Fibroblast of pulmonary artery (primary cell): ENCODE measurements at regions not wholly inside any gene's neighbourhood (a gene's known extent, or its start where the extent isn't known, plus 50 kb on each side); places are given as distances from the start of the nearest gene placed in this dataset.

Experiments
- DNase-seq: peaks from one replicate; pipeline ENCODE4 v3.0.0-alpha.2; 2010; ENCODE audit warnings: low read depth
- H3K4me3 ChIP-seq: replicated peaks from 2 replicates; pipeline ENCODE4 v1.5.1; 2011; ENCODE audit warnings: low read depth, mild to moderate bottlenecking, control low read depth, low read length, moderate library complexity
- TF ChIP-seq, protein P1 (sequence below): IDR thresholded peaks from 2 replicates; pipeline ENCODE4 v1.5.1; 2011; ENCODE audit warnings: mild to moderate bottlenecking, control low read depth, low read length, inconsistent platforms; ENCODE audit errors: missing control alignments

DNA sequence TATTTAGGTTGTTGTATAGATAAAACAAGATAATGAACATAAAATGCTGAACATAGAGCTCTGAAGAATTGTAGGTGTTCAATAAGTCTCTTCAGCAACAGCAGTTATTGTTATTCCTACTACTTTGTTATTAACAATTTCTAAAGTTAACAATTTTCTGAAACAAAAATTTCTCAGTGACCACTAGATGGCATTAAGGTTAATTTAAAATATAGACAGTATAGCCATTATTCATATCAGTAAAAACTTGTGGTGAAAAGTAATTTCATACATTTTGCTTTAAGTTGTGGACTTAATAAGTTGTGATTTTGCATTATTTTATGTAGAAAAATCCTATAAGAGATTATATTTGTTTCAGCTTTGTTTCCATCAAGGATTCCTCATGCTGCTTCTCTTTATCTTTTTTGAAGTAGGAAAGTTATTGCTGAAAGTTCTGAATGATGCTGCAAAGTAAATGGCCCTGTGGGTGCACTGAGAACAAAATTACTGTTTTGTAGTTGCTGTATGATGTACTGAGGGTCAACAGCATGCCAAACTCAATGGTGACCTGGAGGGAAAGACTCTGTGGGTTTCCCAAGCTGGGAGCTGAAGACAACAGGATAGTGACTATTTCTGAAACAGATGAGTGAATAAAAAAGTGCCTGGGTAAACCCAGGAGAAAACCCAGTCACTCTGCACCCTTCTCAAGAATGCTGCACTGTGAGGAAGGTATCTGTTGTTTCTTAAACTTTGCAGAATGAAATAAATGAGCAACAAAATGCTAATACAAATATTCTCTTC lies 253.6 kb downstream of the KIF20B start:
- H3K4me3 ChIP-seq = no peak overlapping the region
- DNase-seq = peak; percentile 21
- TF ChIP-seq, protein P1, sequence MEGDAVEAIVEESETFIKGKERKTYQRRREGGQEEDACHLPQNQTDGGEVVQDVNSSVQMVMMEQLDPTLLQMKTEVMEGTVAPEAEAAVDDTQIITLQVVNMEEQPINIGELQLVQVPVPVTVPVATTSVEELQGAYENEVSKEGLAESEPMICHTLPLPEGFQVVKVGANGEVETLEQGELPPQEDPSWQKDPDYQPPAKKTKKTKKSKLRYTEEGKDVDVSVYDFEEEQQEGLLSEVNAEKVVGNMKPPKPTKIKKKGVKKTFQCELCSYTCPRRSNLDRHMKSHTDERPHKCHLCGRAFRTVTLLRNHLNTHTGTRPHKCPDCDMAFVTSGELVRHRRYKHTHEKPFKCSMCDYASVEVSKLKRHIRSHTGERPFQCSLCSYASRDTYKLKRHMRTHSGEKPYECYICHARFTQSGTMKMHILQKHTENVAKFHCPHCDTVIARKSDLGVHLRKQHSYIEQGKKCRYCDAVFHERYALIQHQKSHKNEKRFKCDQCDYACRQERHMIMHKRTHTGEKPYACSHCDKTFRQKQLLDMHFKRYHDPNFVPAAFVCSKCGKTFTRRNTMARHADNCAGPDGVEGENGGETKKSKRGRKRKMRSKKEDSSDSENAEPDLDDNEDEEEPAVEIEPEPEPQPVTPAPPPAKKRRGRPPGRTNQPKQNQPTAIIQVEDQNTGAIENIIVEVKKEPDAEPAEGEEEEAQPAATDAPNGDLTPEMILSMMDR = peak; percentile 35

DNA sequence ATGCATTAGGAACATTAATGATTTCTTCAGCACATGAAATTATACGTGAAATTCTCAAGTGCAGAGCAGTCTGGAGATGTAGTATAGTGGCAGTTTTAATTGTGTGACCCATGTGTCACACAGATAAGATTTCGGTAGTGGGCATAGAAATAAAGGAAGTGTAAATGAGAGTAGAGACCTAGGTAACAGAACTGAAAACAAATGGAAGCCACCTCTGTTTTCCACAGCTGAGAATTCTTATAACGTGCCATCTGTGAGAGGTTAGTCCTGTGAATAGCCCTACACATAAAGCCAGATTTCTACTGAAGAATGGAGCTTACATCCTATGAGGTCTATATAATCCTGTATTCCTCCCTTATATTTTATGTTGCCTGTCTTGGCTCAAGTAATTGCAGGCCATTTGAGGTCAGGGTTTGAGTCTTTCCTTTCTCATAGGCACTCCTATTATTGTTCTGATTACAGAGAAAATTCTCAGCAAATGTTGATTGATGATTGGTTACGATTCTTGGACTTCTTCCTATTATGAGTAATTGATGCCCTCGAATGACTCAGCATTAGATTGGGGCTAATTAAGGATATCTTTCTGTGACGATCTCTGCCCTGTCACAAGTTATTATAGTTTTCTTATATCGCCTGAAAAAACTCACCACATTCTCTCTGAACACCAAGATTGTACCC lies 258.2 kb downstream of the KIF20B start:
- no peak overlapping the region for H3K4me3 ChIP-seq
- no peak for DNase-seq
- TF ChIP-seq, protein P1 = no peak

DNA sequence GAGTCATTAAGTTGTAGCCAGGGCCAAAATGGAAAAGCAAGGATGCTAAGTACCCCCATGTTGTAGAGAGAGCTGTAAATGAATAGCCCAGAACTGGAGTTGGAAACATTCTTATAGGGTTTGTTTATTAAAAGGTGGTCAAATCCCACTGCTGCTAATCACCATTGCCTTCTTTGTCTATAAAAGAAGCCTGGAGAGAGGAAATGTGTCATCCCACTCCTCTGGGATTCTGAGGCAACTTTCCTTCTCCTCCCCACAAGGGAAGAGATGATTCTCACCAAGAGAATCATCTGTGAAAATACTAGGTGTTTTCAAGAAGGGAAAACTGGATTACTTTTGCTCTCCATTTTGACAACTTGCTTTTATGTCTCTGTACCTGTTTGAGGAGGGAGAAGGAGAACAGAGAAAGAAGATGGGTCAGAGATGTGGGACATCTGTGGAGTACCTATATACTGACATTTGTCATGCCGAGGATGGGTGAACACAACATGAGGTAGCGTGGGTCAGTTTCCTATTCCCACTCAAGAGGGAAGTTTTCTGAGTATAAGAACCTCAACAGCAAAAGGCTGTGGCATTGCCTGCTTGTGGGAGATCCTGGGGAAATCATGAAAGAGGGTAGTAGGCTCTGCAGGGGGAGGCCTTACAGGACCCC lies 262.2 kb downstream of the KIF20B start:
- DNase-seq = no peak
- TF ChIP-seq, protein P1 = no peak
- H3K4me3 ChIP-seq = no peak overlapping the region

DNA sequence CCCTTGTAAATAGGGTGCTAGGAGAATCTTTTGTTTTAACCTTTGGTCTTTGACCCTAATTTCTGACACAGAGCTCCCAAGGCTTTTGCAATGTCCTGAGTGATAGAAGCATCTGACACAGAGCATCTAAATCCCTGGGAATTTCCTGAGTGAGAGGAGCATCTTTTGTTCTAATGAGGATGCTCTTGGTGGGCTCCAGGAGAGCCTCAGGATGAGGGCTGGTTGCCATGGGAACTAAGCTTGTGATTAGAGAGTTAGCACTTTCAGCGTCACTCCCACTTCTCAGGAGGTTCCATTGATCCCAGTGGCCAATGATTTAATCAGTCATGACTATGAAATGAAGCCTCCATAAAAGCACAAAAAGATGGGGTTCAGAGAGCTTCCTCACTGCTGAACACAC lies 264.8 kb downstream of the KIF20B start:
- no peak for DNase-seq
- TF ChIP-seq, protein P1 = no peak
- H3K4me3 ChIP-seq = no peak overlapping the region

DNA sequence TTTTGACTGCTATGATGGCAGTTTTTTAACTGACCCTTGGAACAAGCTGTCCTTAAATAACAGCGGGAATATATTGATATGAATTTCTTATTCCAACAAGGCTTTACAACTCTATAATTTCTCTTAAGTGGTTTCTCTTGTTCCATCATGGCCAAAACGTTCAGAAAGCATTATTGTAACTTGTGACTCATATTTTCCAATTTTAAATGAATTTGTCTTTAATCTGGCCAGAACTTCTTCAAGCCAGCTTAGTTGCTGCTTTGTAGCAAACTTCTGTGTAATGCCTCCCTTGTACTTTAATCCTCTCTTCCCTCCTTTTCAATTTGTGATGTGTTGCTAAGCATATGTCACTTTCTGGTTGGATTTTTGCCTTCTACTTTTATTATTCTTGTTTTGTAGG lies 271.9 kb downstream of the KIF20B start:
- no peak overlapping the region for H3K4me3 ChIP-seq
- TF ChIP-seq, protein P1 = no peak
- DNase-seq = no peak

DNA sequence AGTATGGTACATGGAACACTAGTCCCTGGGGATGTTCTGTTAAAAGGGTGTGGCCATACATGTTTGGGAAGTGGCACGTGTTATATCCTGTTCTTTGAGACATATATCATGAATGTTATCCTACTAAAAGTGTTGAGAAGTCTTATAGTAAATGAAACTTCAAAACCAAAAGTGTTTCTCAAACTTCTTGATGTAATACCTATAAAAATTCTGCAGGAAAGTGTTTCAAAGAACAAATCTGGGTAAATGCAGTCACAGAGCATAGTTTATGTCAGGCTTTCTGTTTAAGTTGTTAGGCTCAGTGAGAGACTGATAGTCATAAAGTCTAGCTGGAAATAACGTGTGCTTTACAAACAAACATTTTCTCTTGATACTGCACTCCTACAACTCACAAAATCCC lies 273.7 kb downstream of the KIF20B start:
- no peak overlapping the region for H3K4me3 ChIP-seq
- TF ChIP-seq, protein P1 = no peak
- DNase-seq = no peak
